Esophagus squamous epithelium (tissue), 5 donors: ENCODE measurements at regions not wholly inside any gene's neighbourhood (a gene's known extent, or its start where the extent isn't known, plus 50 kb on each side); places are given as distances from the start of the nearest gene placed in this dataset.

Source experiments
- DNase-seq: peaks from one replicate; lab custom pipeline; 2025; lab: John Stamatoyannopoulos, UW
- H3K27ac ChIP-seq, 4 donors: fragments of 200-600 bp; sonication (generic); one replicate each; pipeline ENCODE4 v1.5.1; 2016 to 2019; ENCODE audit warnings: mild to moderate bottlenecking in 1 of 4
- H3K27me3 ChIP-seq, 4 donors: fragments of 200-600 bp; sonication (generic); 1 replicate in 3 of 4; 2 replicates in 1 of 4; pipeline versions ENCODE4 v1.5.1 to v1.6.0; 2017 to 2021; ENCODE audit warnings: antibody characterized with exemption in 1 of 4
- H3K36me3 ChIP-seq, 3 donors: fragments of 200-600 bp; sonication (generic); one replicate each; pipeline ENCODE4 v1.5.1; 2016 to 2019
- H3K4me1 ChIP-seq, 3 donors: fragments of 200-600 bp; sonication (generic); one replicate each; pipeline ENCODE4 v1.5.1; 2017 to 2019
- H3K4me3 ChIP-seq, 4 donors: fragments of 200-600 bp; sonication (generic); 1 replicate in 3 of 4; 2 replicates in 1 of 4; pipeline ENCODE4 v1.5.1; 2016 to 2019; ENCODE audit warnings: mild to moderate bottlenecking in 2 of 4, moderate library complexity in 1 of 4
- H3K9me3 ChIP-seq, 3 donors: fragments of 200-600 bp; sonication (generic); one replicate each; pipeline ENCODE4 v1.5.1; 2016 to 2019
- CTCF ChIP-seq, 6 experiments: fragments of 450-650 bp in 4 of 6; fragments of 200-600 bp in 2 of 6; sonication (generic) in 2 of 6; IDR thresholded peaks; one replicate each; pipeline ENCODE4 v1.5.1; 2016 to 2019; ENCODE audit warnings: antibody characterized with exemption in 6 of 6, mild to moderate bottlenecking in 4 of 6, moderate library complexity in 4 of 6
- POLR2A ChIP-seq, 4 donors: fragments of 450-650 bp; IDR thresholded peaks; one replicate each; pipeline ENCODE4 v1.6.1; 2017; ENCODE audit warnings: antibody characterized with exemption in 4 of 4, mild to moderate bottlenecking in 4 of 4, moderate library complexity in 3 of 4
- whole genome bisulfite sequencing, 2 donors: methylation state at CpG; one replicate each; pipeline ENCODE4 v1.1.5; 2018; 5-methylcytosine and 5-hydroxymethylcytosine counted together
- intact Hi-C: fragments of 100-400 bp; cut with DNase I; formaldehyde crosslinking; loops from one replicate; pipeline ENCODE4 v1.15.0; 2022
- donor health status: DM: yes; HTN: yes; CAD: no.

DNA sequence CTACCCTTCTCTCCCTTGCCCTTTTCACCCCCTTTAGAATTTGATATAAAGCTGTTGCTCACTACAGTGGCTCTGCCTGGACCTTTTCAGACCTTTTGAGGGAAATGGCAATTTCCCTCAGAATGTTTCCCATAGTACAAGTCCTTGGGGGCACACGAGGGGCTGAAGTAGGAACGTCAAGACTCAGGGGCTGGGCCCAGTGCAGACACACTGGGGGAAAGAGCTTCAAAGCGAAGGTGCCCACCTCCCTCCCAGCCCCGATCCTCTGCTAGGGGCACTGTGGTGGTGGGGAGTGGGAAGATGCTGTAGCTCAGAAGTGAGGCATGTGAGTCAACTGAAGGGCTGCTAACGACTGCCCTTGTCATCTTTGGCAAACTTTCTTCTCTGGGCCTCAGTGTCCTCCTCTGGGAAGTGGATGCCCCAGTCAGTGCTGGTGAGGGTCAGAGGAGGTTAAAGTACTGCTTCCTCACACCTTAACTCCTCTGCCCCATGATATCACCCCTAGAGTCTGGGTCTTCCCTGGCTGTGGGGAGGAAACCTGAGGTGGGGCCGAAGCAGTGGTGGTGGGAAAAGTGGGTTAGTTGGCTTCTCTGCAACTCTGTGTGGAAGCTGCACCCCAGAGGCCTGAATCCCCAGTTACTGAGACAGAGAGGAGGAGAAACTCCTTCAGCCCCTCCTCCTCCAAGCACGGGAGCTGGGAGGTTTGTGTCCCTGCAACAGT is 425.3 kb upstream of the B3GAT1 start:
- H3K27ac ChIP-seq = no peak overlapping the region
- TF ChIP-seq POLR2A (IDR thresholded peaks at IDR 0.05) (no peak), CTCF (IDR thresholded peaks at IDR 0.05) (no peak)
- WGBS, 2 donors = 67 to 70% methylated on average over 2 to 5 of the region's 7 CpGs
- no peaks in the 10 kb centered on the region for H3K36me3 ChIP-seq
- no peak for DNase-seq
- H3K9me3 ChIP-seq = no peaks in the 10 kb centered on the region
- no peaks in the 10 kb centered on the region for H3K4me1 ChIP-seq
- H3K4me3 ChIP-seq = no peak overlapping the region
- peaks cover 0 to 23% (median 0%) of the 10 kb centered on the region in 4 donors for H3K27me3 ChIP-seq
- intact Hi-C loops = no loop called here

- TF ChIP-seq CTCF (IDR thresholded peaks at IDR 0.05) = no peak
- no peak for TF ChIP-seq POLR2A (IDR thresholded peaks at IDR 0.05)
- Histone ChIP-seq H3K27ac (no peak overlapping the region), H3K4me1 (no peaks in the 10 kb centered on the region), H3K9me3 (no peaks in the 10 kb centered on the region), H3K27me3 (peaks cover 0 to 15% (median 0%) of the 10 kb centered on the region in 4 donors), H3K4me3 (no peak overlapping the region), H3K36me3 (no peaks in the 10 kb centered on the region)
- intact Hi-C loops = no loop called here
- no peak for DNase-seq
- WGBS, 2 donors = 61 to 85% methylated on average over 3 to 4 of the region's 4 CpGs
These were observed 424.5 kb upstream of the B3GAT1 start for GRCh38 chr11:134836561-134836960.

DNA sequence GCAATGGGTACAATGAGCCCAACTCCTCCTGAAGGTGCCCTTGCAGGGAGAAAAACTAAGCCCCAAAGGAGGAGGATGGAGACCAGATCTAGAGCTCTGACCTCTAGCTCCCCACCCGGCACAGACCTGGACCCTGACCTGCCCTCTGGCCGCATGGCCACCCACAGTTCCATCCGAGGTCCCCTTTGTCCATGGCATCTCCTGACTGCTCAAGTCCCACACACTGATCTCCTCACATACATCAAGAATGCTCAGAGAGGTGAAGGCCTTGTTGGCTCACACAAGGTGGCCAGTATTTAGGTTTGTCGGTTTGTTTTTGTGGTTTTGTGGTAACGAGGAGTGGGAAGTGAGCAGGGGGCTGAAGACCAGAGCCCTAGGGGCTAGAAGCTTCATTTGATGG is 423.5 kb upstream of the B3GAT1 start:
- no peak for TF ChIP-seq CTCF (IDR thresholded peaks at IDR 0.05)
- TF ChIP-seq POLR2A (IDR thresholded peaks at IDR 0.05) = no peak
- no peak for DNase-seq
- H3K4me1 ChIP-seq = no peaks in the 10 kb centered on the region
- intact Hi-C loops = no loop called here
- H3K36me3 ChIP-seq = no peaks in the 10 kb centered on the region
- no peaks in the 10 kb centered on the region for H3K9me3 ChIP-seq
- H3K27ac ChIP-seq = no peak overlapping the region
- no peak overlapping the region for H3K4me3 ChIP-seq
- WGBS, 2 donors = 59 to 60% methylated on average over 3 to 4 of the region's 5 CpGs
- peaks cover 0 to 5% (median 0%) of the 10 kb centered on the region in 4 donors for H3K27me3 ChIP-seq

- Histone ChIP-seq H3K4me3 (no peak overlapping the region), H3K9me3 (no peaks in the 10 kb centered on the region), H3K4me1 (no peaks in the 10 kb centered on the region), H3K27ac (no peak overlapping the region), H3K27me3 (peaks cover 0 to 4% (median 0%) of the 10 kb centered on the region in 4 donors), H3K36me3 (no peaks in the 10 kb centered on the region)
- intact Hi-C loops = no loop called here
- no peak for DNase-seq
- TF ChIP-seq CTCF (IDR thresholded peaks at IDR 0.05) (no peak), POLR2A (IDR thresholded peaks at IDR 0.05) (no peak)
These were observed 418.3 kb upstream of the B3GAT1 start for GRCh38 chr11:134830312-134830711.

- TF ChIP-seq CTCF (IDR thresholded peaks at IDR 0.05) = no peak
- TF ChIP-seq POLR2A (IDR thresholded peaks at IDR 0.05) = no peak
- no peak for DNase-seq
- Histone ChIP-seq H3K4me1 (no peaks in the 10 kb centered on the region), H3K27ac (no peak overlapping the region), H3K9me3 (no peaks in the 10 kb centered on the region), H3K4me3 (no peak overlapping the region), H3K27me3 (peaks cover 0 to 11% (median 0%) of the 10 kb centered on the region in 4 donors), H3K36me3 (no peaks in the 10 kb centered on the region)
- intact Hi-C loops = no loop called here
- 73 to 74% methylated on average over 3 to 4 of the region's 4 CpGs for WGBS, 2 donors
These were observed 411.9 kb upstream of the B3GAT1 start for GRCh38 chr11:134823970-134824369.
